ENCODE measurements at regions not wholly inside any gene's neighbourhood (a gene's known extent, or its start where the extent isn't known, plus 50 kb on each side); places are given as distances from the start of the nearest gene placed in this dataset.

GRCh38 chr7:51621956-51622355, 305.3 kb upstream of the COBL start:
- TF ChIP-seq, protein P1, sequence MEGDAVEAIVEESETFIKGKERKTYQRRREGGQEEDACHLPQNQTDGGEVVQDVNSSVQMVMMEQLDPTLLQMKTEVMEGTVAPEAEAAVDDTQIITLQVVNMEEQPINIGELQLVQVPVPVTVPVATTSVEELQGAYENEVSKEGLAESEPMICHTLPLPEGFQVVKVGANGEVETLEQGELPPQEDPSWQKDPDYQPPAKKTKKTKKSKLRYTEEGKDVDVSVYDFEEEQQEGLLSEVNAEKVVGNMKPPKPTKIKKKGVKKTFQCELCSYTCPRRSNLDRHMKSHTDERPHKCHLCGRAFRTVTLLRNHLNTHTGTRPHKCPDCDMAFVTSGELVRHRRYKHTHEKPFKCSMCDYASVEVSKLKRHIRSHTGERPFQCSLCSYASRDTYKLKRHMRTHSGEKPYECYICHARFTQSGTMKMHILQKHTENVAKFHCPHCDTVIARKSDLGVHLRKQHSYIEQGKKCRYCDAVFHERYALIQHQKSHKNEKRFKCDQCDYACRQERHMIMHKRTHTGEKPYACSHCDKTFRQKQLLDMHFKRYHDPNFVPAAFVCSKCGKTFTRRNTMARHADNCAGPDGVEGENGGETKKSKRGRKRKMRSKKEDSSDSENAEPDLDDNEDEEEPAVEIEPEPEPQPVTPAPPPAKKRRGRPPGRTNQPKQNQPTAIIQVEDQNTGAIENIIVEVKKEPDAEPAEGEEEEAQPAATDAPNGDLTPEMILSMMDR (IDR thresholded peaks at IDR 0.05): no peak
- TF ChIP-seq EP300 (IDR thresholded peaks at IDR 0.05): no peak
